NCI-H1092 treated with DMSO at 0.1 percent for 48 hours (cell line): ENCODE measurements at regions not wholly inside any gene's neighbourhood (a gene's known extent, or its start where the extent isn't known, plus 50 kb on each side); places are given as distances from the start of the nearest gene placed in this dataset.

Source experiments
- DNase-seq: peaks from one replicate; lab custom pipeline; 2025; lab: John Stamatoyannopoulos, UW

DNA sequence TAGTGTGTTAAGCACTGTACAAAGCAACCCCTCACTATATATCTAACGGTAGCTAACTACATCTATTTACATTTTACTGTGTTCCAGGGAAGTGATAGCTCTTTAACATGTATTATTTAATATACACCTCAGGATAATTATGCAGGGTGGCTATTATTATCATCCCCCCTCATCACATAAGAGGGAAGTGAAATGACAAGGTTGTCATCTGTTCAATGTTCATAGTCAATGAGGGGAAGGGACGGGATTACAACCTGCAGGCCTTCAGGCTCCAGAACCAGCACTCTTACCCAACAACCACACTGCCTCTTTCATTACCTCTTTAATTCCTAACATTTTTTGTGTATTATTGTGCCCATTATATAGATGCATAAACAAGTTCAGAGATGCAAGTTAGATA lies 238.7 kb upstream of the ANO3 start:
- DNase-seq = no peak

- DNase-seq = no peak
These were observed 236.6 kb upstream of the ANO3 start for GRCh38 chr11:26095340-26095739.

DNA sequence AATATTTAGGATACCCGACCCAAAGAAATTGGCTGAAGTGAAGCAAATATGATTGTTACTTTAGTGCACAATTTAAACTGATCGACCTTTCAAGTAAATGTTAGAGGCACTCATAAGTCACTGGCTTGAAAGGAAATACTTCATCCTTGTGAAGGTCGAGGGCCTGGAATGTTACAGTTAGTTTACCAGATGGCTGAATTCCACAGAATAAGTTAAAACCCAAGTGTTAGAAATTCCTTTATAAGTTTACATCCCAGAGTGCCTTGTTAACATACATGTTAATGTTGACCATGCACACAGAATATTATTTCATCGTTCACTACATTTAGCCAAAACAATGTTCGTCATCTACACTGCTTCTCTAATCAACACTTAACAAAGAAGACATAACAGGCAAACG lies 235.5 kb upstream of the ANO3 start:
- DNase-seq = no peak

DNA sequence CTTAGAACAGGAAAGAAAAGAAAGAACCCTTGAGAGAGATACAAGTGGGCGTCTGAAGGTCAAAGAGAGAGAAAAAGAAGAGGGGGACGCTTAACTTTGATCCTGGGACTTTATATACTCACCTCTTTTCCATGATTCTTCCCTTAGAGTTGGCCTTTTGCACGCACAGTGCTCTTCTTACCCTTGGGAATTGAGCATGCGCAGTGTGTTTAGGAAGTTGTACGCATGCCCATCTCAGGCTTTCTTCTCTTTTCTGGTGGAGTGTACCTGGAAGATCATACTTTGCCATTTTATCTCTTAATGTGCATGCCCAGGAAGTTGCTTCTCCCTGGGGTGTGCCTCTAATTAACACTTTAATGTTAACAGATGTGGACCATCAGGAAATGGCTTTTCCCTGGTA lies 229.6 kb upstream of the ANO3 start:
- no peak for DNase-seq

- DNase-seq = no peak
These were observed 226.0 kb upstream of the ANO3 start for GRCh38 chr11:26105762-26106423.

DNA sequence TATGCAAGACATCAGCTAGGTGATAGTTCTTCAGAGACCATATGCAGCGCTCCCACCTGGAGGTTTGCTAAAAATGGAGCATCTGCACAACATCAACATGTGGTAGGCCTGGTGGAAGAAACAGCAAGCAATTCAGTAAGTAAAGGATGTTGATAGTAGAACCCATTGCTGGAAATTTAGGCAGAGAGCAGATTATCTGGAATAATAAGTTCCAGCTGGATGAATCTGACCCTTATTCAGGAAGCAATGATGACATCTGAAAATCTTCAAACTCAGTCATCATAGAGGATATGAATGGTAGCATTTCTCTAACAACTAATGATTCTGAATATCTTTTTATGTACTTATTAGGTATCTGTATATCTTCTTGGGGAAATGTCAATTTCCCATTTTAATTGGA lies 225.2 kb upstream of the ANO3 start:
- no peak for DNase-seq

DNA sequence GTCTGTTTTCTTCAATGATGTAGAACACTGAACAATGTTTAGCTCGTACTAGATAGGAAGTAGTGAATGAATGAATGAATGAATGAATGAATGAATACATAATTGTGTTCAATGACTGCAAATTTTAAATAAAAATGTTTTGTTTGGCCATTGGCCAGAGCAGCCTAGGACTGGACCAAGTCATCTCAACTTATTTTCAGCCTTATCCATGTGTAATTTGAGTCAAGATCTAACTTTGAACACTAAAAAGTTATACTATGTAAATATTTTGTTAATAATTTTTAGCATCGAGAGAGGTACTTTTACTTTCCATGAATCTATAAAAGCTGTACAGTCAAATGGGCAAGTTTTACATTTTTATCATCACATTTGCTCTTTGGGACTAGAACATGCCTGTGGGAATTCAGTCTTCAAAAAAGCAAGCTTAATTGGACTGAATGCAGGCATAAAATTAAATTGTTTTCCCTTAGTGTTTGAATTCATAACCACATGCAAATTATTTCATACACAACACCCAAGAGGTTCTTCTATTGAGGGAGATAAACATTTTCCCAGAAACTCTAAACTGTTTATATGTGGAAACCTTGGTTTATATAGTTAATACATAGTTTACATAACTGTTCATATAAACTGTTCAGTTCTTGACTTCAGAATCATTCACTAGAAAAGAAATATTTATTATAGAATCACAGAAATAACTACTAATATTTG lies 222.1 kb upstream of the ANO3 start:
- no peak for DNase-seq

- DNase-seq = no peak
These were observed 219.7 kb upstream of the ANO3 start for GRCh38 chr11:26112264-26112663.

GRCh38 chr11:26121466-26121865 lies 210.5 kb upstream of the ANO3 start:
- DNase-seq = no peak

DNA sequence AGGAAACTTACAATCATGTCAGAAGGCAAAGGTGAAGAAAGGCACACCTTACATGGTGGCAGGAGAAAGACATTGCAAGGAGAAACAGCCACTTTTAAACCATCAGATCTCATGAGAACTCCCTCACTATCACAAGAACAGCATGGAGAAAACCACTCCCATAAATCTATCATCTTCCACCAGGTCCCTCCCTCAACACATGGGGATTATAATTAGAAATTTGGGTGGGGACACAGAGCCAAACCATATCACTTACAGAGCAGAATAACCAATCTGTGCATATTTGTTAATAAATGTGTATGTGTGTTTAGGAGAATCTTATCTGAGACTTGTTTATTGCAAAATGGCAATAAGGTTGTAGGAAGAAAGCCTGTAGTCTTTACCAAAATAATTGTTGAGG lies 205.2 kb upstream of the ANO3 start:
- no peak for DNase-seq

- DNase-seq = no peak
These were observed 204.6 kb upstream of the ANO3 start for GRCh38 chr11:26127336-26127735.

DNA sequence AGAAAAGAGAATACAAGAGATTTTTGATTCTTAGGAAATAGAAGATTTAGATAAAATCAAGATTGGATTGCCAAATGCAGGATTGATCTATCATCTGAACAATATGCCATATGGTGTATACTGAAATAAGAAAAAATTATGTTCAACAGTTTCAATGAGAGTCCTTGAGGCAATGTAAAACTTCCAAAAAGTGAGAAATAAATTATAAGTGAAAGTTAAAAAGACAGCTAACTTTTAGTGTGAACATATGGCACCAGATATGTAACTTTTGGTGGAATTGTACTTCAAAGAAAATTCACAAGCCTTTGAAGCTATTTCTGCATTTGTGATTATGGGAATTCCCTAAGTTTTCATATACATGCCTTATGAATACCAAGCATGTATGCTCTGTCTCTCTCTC lies 200.5 kb upstream of the ANO3 start:
- DNase-seq = no peak

DNA sequence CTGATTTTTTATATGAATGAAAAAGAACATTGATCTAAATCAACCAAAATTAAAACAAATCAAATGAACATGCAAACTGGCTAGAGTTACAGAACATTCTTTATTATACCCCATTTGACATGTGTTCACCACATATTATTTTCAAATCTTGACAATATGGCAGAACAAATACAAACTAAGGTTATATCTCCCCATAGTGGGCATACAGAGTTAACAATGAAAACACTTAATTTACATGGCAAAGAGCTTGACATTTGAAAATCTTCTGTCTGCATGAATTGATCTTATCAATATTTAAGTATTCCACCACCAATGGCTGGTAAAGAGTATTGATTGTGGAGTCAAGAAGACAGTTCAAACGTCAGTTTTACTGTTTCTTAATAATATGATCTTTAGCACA lies 197.9 kb upstream of the ANO3 start:
- DNase-seq = no peak

- DNase-seq = peak; percentile 9
These were observed 197.2 kb upstream of the ANO3 start for GRCh38 chr11:26134481-26135355.

DNA sequence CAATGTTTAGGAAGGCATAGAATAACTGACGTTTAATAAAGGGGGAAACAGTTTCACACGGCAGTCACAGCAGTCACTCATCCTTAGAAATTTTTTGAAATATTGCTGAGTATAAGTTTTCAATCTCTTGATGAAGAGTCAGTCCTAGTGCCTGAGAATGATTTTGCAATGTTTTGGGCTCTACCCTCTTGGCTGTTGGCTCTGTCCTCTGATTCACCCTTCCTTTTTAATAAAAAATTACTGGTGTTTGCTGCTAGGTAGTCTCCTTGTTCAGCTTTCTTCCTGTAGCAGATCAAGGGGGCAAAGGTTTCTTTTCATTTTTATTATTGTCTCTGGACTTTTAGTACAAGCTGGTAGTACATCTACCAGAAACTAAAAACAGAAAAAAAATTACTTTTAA lies 194.3 kb upstream of the ANO3 start:
- no peak for DNase-seq

GRCh38 chr11:26142891-26143290 lies 189.0 kb upstream of the ANO3 start:
- DNase-seq = no peak

DNA sequence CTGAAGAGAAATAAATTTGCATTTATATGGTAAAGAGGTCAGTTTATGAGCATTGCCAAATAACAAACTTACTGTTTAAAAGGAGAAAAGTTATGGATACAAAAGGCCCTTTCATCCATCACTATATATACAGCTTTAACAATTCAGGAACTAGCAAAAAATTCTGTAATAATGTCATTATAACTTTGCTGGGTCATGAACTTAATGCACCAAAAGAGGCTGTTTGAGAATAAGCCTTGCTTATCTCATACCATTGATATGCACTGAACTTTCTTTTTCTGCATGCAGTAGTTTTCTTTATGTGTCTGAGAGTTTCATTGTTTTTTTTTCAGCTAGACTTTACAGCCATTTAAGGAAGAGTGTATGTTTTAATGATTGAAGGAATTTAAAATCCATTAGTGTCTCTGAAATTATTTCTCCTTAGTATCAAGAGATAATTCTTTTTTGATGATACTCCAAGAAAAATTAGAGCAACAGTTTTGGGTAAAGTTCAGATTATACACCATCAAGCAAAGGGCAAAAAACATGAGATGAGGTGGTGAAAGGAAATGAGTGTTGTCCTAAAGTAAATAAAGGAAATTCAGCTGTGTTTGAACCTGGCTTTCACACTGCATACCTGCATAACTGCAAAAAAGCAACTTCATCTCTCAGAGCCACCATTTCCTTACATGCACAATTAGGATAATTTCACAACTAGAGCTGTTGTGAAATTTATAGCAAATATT lies 188.2 kb upstream of the ANO3 start:
- DNase-seq = no peak

- no peak for DNase-seq
These were observed 187.6 kb upstream of the ANO3 start for GRCh38 chr11:26144291-26144690.

GRCh38 chr11:26144911-26145310 lies 187.0 kb upstream of the ANO3 start:
- DNase-seq = no peak

- no peak for DNase-seq
These were observed 182.3 kb upstream of the ANO3 start for GRCh38 chr11:26149585-26149984.

DNA sequence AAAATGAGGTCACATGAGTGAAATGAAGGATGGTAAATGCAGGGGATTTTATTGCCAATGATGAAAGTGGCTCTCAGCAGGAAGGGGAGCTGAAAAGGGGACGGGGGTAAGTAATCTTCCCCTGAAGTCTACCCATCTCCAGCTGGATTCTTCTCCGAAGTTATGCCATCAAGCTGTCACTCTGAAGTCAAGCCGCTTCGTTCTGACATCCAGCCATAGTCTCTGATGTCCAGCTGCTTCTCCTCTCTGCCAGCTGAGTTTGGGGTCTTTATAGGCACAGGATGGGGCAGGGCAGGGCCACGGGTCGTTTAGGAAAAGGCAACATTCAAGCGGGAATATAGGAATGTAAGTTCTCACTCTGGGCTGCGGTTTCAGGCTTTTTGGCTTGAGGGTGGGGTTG lies 181.9 kb upstream of the ANO3 start:
- DNase-seq = peak; percentile 2

DNA sequence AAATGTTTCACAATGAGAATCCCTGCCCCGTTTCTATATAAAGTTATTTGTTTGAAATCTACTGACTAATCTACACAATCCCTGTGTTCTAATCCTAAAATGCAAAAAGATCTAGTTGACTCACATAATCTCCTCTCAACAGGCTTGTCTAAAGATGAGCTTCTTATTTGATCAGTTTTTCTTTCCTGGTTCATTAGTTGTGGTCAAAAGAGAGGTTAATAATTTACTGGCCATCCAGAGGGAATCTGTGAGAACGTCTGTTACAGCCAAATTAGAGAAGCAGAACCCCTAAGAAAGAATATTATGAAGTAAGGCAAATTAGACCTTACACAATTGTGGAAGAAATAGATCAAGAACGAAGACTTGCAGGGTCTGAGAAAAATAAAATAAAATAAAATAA lies 173.7 kb upstream of the ANO3 start:
- no peak for DNase-seq
